ENCODE measurements at regions not wholly inside any gene's neighbourhood (a gene's known extent, or its start where the extent isn't known, plus 50 kb on each side); places are given as distances from the start of the nearest gene placed in this dataset.
"Not testable (repeated sequence)": the region's sequence is repeated elsewhere in the genome, so short reads cannot be mapped to it uniquely, and the experiment has no call there.

DNA sequence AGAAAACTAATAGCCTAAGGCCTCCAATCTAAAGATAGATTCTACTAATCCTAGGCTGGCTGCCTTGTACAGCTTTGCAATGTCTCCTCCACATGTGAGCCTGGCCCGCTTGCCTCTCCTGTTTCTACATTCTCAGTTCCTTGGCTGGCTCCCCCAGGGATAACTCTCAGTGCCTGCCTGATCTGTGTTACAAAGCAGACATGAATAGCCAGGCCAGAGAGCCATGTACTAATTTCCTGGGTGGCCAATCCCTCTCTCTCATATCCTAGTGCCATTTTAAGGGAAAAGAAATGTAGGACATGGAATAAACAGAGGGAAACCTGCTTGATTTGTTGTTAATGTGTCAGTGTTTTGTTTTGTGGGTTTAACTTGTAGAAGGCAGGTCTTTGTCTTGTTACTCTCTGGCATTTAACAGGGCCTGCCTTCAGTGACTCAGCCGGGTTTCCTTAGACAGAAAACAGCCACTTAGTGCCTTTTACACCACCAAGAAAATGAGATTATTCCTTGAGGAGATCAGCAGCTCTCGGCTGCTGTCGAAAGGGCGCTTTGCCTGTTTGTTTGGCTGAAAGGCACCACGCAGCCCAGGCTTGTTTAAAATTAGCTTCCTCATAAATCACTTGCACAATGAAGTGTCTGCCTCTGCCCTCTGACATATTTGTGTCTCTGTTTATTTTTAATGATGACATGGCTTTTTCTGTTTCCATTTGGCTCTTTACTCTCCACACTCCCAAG, 702.7 kb downstream of the MAFB start:
- no peak for DNase-seq (ENCODE audit: low spot score)

- no peak for DNase-seq (ENCODE audit: low spot score)
Observed at GRCh38 chr20:39985271-39985827, 703.7 kb downstream of the MAFB start.

GRCh38 chr20:39983655-39984054, 705.4 kb downstream of the MAFB start:
- no peak for DNase-seq (ENCODE audit: low spot score)

DNA sequence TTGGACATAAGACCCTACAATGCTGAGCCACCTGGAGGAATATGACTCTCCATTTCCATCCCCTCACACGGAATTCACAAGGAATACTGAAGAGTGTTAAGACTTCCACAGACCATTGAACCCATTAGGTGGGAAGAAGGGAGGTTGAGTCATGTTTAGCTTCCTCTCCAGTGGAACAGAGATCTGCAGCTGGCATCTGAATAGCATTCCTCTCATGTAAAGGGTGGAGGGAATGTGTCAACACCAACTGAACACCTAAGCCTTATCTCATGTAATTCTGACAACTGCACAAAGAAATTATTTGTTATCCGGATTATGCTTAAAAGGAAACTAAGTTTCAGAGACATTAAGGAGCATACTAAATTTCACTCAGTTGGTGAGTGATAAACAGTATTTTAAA, 705.9 kb downstream of the MAFB start:
- no peak for DNase-seq (ENCODE audit: low spot score)

GRCh38 chr20:39974966-39975501, 714.0 kb downstream of the MAFB start:
- no peak for DNase-seq (ENCODE audit: low spot score)

- no peak for DNase-seq (ENCODE audit: low spot score)
Observed at GRCh38 chr20:39968495-39968894, 720.5 kb downstream of the MAFB start.

GRCh38 chr20:39967806-39968205, 721.2 kb downstream of the MAFB start:
- DNase-seq (ENCODE audit: low spot score): no peak

DNA sequence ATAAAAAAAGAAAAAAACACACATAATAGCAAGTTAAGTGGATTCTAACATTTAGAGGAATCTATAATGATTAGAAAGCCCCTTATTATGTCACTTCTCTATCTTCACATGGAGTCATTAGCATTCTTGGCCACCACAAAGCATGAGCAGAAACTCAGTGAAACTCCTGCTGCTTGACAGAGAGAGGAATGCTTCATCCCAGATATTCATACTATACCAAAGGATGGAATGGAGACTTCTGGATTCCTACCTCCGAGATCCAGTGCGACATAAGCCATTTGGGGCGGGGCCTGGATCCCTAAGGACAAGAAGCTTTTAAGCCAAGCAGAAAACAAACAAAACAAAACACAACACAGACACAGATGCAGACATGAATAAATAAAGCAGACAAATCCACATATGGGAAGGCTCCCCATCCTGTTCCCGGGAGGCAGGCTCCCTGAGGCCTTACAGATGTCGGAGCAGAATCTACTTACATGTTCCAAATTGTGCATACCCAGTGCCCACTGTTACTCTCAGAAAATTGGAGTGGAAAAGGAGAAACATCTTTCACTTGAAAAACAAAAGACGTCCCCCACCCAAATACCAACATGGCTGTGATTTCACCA, 727.3 kb downstream of the MAFB start:
- no peak for DNase-seq (ENCODE audit: low spot score)

DNA sequence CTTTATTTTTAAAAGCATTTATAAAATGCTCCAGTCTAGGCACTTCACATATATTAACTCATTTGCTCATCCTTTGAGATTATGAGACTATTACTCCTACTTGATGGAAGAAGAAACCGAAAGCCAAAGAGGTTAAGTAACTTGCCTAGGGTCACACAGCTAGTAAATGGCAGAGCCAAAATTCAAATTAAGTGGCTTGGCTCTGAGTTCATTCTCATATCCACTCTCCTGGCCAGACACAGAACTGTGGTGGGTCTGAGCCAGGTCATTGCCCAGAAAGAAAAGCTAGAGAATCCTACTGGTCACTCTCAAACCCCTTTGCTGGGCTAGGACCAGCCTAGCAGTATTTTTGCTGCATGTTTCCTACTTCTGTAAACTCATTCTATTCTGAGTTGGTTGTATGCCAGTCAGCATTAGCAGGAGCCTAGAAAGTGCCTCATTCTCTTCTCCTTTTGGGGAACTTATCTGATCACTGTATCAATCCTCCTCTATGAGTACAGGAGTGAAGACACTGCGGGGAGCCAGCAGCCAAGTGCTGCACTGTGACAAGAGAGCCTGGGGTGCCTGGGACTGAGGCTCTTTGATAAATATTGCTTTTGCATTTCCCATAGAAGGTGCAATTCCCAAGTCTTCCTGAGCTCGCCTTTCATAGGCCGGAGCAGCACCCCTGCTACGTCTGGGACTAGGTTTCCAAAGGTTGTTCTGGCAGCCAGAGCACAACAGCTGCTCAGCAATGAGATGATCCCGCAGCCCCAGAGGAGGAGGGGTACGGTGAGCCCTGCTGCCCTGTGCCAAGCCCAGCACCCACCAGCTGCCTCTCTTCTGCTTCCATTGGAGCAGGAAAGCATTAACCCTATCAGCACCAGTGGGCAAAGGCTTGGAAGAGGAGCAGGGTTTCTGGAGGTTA, 728.3 kb downstream of the MAFB start:
- DNase-seq (ENCODE audit: low spot score): no peak

GRCh38 chr20:39957911-39958310, 731.1 kb downstream of the MAFB start:
- not testable (repeated sequence) for DNase-seq (ENCODE audit: low spot score)

DNA sequence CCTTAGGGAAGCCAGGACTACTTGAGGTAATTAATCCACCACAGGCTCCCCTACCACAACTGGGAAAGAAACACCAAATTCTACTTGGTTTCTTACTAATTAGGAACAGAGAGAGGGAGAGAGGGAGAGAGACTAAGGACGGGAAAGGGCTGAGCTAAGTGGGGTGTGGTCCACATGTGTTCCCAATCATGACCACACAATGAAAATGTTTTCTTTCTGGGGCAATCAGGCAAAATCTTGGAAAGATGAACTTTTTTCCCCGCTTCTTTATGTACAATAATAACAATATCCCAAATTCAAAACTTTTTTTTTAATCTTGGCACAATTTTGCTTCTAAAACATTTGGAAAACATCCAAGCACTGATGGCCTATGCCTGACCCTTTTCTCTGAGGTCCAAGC, 734.4 kb downstream of the MAFB start:
- no peak for DNase-seq (ENCODE audit: low spot score)

GRCh38 chr20:39946931-39947330, 742.1 kb downstream of the MAFB start:
- no peak for DNase-seq (ENCODE audit: low spot score)

DNA sequence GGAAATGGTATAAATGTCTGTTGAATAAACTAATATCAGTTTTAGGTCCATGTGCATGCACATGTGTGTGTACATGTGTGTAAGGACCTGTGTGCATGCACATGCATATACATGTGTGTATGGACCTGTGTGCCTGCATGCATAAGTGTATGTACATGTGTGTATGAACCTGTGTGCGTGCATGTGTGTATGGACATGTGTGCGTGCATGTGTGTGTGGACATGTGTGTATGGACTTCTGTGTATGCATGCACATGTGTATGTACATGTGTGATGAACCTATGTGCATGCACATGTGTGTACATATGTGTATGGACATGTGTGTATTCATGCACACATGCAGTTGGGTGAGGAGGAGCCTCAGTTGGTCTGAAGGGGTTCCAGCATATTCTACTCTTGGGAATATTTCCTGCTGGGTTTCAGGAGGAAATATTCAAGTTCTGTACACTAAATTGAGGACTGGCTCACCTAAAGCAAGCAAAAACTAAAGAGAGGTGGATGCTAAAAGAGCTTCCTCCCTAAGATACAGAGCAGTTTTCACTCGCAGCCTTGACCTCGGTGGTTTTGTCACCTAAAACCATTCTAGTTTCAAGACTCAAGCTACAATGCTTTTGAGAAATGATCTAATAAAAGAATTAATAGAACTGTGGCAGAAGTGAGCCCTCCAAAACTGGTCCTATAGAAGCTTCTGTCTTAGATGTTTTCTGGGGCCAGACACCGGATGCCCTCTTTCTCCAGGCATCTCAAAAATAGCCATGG, 742.8 kb downstream of the MAFB start:
- no peak for DNase-seq (ENCODE audit: low spot score)

DNA sequence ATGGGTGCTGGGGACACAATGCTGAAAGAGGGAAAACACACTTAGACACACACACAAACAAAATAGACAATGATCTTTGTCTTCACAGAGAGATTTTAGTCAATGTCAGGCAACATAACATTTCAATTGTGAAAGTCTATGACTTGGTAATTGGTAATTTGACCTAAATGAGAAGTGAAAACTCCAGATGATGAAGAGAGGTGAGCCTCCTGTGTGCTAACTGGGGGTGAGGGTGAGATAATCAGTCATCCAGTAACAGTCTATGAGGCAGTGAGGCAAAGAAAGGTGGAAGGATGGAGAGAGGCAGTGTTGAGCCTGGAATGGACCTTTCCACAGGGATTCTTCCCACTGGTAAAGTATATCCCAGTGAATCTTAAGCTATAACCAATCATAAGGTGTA, 744.2 kb downstream of the MAFB start:
- DNase-seq (ENCODE audit: low spot score): no peak

GRCh38 chr20:39943336-39943735, 745.7 kb downstream of the MAFB start:
- DNase-seq (ENCODE audit: low spot score): no peak

- no peak for DNase-seq (ENCODE audit: low spot score)
Observed at GRCh38 chr20:39941245-39941644, 747.8 kb downstream of the MAFB start.

DNA sequence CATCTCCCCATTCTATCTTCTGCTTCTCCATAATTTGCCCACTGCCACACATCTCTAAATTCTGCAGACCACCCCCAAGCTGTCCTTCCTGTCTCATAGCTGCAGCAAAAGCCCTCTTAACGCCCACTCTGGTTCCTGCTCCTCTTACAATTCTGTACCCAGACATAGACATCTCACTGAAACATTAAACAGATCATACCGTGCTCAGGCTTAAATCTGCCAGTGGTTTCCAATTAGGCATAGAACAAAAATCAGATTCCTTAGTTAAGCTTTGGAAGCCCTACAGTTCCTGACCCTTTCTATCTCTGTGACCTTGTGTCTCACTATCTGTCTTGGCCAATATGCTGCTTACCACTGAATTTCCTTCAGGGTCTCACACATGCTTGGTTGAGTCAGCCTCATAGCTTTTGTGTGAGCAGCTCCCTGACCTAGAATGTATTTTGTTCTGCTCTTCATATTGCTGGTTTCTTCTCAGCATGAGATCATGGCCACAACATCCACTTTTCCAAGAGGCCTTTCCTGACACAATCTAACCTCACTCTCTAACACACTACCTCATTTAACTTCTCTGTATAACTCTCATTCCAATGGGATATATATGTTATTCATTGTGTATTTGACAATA, 749.7 kb downstream of the MAFB start:
- DNase-seq (ENCODE audit: low spot score): no peak

DNA sequence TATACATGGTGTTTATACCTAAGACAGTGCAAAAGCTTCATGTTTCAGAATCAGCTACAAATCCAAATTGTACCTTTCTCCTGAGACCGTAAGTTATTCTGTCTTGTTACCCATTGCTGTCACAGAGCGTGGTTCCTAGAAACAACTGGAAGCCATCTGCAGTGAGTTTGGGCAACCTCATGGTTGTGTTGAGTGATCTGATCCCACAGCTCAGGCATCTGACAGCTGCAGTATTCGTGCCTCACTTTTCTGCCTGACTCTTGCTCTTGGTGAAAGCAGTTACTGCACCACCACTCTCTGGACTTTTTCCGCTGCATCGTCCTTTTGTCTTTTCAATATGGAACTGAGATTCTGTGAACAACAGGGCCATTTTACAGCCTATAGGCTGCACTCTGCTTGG, 752.6 kb downstream of the MAFB start:
- no peak for DNase-seq (ENCODE audit: low spot score)

GRCh38 chr20:39935901-39936300, 753.1 kb downstream of the MAFB start:
- no peak for DNase-seq (ENCODE audit: low spot score)

GRCh38 chr20:39916236-39916765, 772.7 kb downstream of the MAFB start:
- no peak for DNase-seq (ENCODE audit: low spot score)

- no peak for DNase-seq (ENCODE audit: low spot score)
Observed at GRCh38 chr20:39913274-39913673, 775.8 kb downstream of the MAFB start.
